ENCODE measurements at regions not wholly inside any gene's neighbourhood (a gene's known extent, or its start where the extent isn't known, plus 50 kb on each side); places are given as distances from the start of the nearest gene placed in this dataset.

GRCh38 chr3:22982981-22983587, 220.0 kb upstream of the UBE2E2 start:
- TF ChIP-seq CTCF (IDR thresholded peaks at IDR 0.05) (no peak), POLR2A (IDR thresholded peaks at IDR 0.05) (no peak)
